ENCODE measurements at regions not wholly inside any gene's neighbourhood (a gene's known extent, or its start where the extent isn't known, plus 50 kb on each side); places are given as distances from the start of the nearest gene placed in this dataset.

GRCh38 chr16:8088820-8089338 is 501.4 kb downstream of the TMEM114 start:
- no peak for DNase-seq (ENCODE audit: low read depth)
- TF ChIP-seq, protein P1, sequence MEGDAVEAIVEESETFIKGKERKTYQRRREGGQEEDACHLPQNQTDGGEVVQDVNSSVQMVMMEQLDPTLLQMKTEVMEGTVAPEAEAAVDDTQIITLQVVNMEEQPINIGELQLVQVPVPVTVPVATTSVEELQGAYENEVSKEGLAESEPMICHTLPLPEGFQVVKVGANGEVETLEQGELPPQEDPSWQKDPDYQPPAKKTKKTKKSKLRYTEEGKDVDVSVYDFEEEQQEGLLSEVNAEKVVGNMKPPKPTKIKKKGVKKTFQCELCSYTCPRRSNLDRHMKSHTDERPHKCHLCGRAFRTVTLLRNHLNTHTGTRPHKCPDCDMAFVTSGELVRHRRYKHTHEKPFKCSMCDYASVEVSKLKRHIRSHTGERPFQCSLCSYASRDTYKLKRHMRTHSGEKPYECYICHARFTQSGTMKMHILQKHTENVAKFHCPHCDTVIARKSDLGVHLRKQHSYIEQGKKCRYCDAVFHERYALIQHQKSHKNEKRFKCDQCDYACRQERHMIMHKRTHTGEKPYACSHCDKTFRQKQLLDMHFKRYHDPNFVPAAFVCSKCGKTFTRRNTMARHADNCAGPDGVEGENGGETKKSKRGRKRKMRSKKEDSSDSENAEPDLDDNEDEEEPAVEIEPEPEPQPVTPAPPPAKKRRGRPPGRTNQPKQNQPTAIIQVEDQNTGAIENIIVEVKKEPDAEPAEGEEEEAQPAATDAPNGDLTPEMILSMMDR (IDR thresholded peaks at IDR 0.05; ENCODE audit: insufficient read depth, low read depth, low read length, missing control alignments): no peak
- H3K4me3 ChIP-seq (ENCODE audit: low read length): no peak overlapping the region

GRCh38 chr16:8087597-8088289 is 502.6 kb downstream of the TMEM114 start:
- DNase-seq (ENCODE audit: low read depth): no peak
- TF ChIP-seq, protein P1 (IDR thresholded peaks at IDR 0.05; ENCODE audit: insufficient read depth, low read depth, low read length, missing control alignments): no peak
- no peak overlapping the region for H3K4me3 ChIP-seq (ENCODE audit: low read length)

DNA sequence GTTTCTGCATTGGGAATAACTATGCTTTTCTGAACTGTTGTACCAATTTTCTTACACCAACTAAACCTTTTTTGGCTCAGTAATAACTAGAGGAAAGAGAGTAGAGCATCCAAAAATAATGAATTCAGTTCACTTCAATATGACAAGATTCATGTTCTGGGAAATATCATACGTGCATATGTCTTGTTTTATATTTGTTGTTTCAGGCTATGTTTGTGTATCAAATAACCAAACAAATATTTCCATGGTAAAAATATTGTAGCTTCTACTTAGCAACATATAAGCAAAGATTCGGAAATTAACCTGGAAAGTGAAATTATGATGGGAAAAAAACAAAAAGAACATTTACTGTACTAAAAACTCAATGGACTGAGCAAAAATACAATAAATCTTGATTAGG is 503.2 kb downstream of the TMEM114 start:
- no peak for DNase-seq (ENCODE audit: low read depth)
- H3K4me3 ChIP-seq (ENCODE audit: low read length): no peak overlapping the region
- TF ChIP-seq, protein P1 (IDR thresholded peaks at IDR 0.05; ENCODE audit: insufficient read depth, low read depth, low read length, missing control alignments): no peak

- H3K4me3 ChIP-seq (ENCODE audit: low read length): no peak overlapping the region
Observed at GRCh38 chr16:8084882-8085281, 505.4 kb downstream of the TMEM114 start.

DNA sequence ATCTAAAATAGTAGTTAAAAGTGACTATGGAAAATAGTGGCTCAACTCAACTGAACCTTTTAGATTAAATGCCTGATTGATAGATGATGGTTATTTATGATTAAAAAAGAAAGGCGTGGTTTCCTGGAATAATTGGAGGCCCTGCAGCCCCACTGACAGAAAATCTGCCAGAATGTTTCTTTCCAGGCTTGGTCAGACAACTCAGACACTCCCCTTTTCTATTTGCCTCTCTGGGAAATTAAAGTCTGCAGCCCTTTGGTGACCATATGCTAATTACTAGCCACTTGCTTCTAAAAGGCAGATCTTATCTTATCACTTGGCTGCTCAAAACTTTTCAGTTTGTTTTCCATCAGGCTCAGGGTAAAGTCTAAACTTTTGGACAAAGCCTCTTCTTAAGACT is 506.0 kb downstream of the TMEM114 start:
- TF ChIP-seq, protein P1 (IDR thresholded peaks at IDR 0.05; ENCODE audit: insufficient read depth, low read depth, low read length, missing control alignments): no peak
- DNase-seq (ENCODE audit: low read depth): no peak
- no peak overlapping the region for H3K4me3 ChIP-seq (ENCODE audit: low read length)

More at GRCh38 chr16:8084882-8085281, 505.4 kb downstream of the TMEM114 start:
- TF ChIP-seq, protein P1 (IDR thresholded peaks at IDR 0.05; ENCODE audit: insufficient read depth, low read depth, low read length, missing control alignments): no peak
- no peak for DNase-seq (ENCODE audit: low read depth)

GRCh38 chr16:8083560-8083959 is 506.8 kb downstream of the TMEM114 start:
- no peak overlapping the region for H3K4me3 ChIP-seq (ENCODE audit: low read length)
- TF ChIP-seq, protein P1 (IDR thresholded peaks at IDR 0.05; ENCODE audit: insufficient read depth, low read depth, low read length, missing control alignments): no peak
- no peak for DNase-seq (ENCODE audit: low read depth)

- H3K4me3 ChIP-seq (ENCODE audit: low read length): no peak overlapping the region
- no peak for DNase-seq (ENCODE audit: low read depth)
- TF ChIP-seq, protein P1 (IDR thresholded peaks at IDR 0.05; ENCODE audit: insufficient read depth, low read depth, low read length, missing control alignments): no peak
Observed at GRCh38 chr16:8080817-8081216, 509.5 kb downstream of the TMEM114 start.
